ENCODE measurements at regions not wholly inside any gene's neighbourhood (a gene's known extent, or its start where the extent isn't known, plus 50 kb on each side); places are given as distances from the start of the nearest gene placed in this dataset.
"Not testable (repeated sequence)": the region's sequence is repeated elsewhere in the genome, so short reads cannot be mapped to it uniquely, and the experiment has no call there.

- Histone ChIP-seq H3K9me3 (ENCODE audit: control insufficient read depth, insufficient read depth, low read depth, low read length) (no peaks in the 10 kb centered on the region), H3K4me1 (ENCODE audit: control insufficient read depth, insufficient read depth, low read length) (no peaks in the 10 kb centered on the region), H3K4me3 (ENCODE audit: low read depth, low read length) (no peak overlapping the region), H3K36me3 (ENCODE audit: control insufficient read depth in 2 of 2, insufficient read depth in 1 of 2, low read length in 2 of 2) (no peaks in the 10 kb centered on the region), H3K27ac (ENCODE audit: extremely low read depth, low read depth, low read length) (no peak overlapping the region)
- CTCF ChIA-PET: interaction anchor here (0.6 kb wide), 1 partner anchor 1165 kb away, joined by 4 read pairs; no protein-coding TSS in a partner anchor
- TF ChIP-seq ZFP3 (tag by site-specific recombination; IDR thresholded peaks at IDR 0.05; ENCODE audit: low read depth) (no peak), ZNF146 (tag by site-specific recombination; IDR thresholded peaks at IDR 0.05) (no peak), GLI2 (tag by site-specific recombination; IDR thresholded peaks at IDR 0.05; ENCODE audit: borderline replicate concordance, low read depth) (no peak), ZNF76 (tag by site-specific recombination; IDR thresholded peaks at IDR 0.05; ENCODE audit: borderline replicate concordance, low read depth) (no peak)
- POLR2A ChIA-PET: no interaction called here
Observed at GRCh38 chrX:101785142-101785541, 125.5 kb upstream of the ARMCX2 start.

- H3K4me1 ChIP-seq (ENCODE audit: control insufficient read depth, insufficient read depth, low read length); H3K27ac ChIP-seq (ENCODE audit: extremely low read depth, low read depth, low read length); H3K4me3 ChIP-seq (ENCODE audit: low read depth, low read length); POLR2A ChIA-PET; H3K9me3 ChIP-seq (ENCODE audit: control insufficient read depth, insufficient read depth, low read depth, low read length); H3K36me3 ChIP-seq (ENCODE audit: control insufficient read depth in 2 of 2, insufficient read depth in 1 of 2, low read length in 2 of 2): not testable (repeated sequence)
- CTCF ChIA-PET: interaction anchor here (1.2 kb wide), 1 partner anchor 14 kb away, joined by 4 read pairs; no protein-coding TSS in a partner anchor
Observed at GRCh38 chrX:101780421-101780820, 120.8 kb upstream of the ARMCX2 start.

GRCh38 chrX:101774340-101774739 is 114.7 kb upstream of the ARMCX2 start:
- POLR2A ChIA-PET: no interaction called here
- Histone ChIP-seq H3K9me3 (ENCODE audit: control insufficient read depth, insufficient read depth, low read depth, low read length) (0 out of 2 replicates have a peak, but pooled peaks cover 4% of the 10 kb centered on the region), H3K4me3 (ENCODE audit: low read depth, low read length) (no peak overlapping the region), H3K36me3 (ENCODE audit: control insufficient read depth in 2 of 2, insufficient read depth in 1 of 2, low read length in 2 of 2) (no peaks in the 10 kb centered on the region), H3K4me1 (ENCODE audit: control insufficient read depth, insufficient read depth, low read length) (no peaks in the 10 kb centered on the region), H3K27ac (ENCODE audit: extremely low read depth, low read depth, low read length) (no peak overlapping the region)
- CTCF ChIA-PET: no interaction called here
- TF ChIP-seq ZNF747 (tag by site-specific recombination; IDR thresholded peaks at IDR 0.05) (no peak), ZNF184 (tag by site-specific recombination; IDR thresholded peaks at IDR 0.05) (no peak), ZNF670 (tag by site-specific recombination; IDR thresholded peaks at IDR 0.05; ENCODE audit: low read depth) (no peak), ZNF366 (tag by site-specific recombination; conservative IDR thresholded peaks at IDR 0.05) (no peak), ZNF639 (tag by site-specific recombination; IDR thresholded peaks at IDR 0.05) (no peak), HOXD13 (CRISPR knock-in tag; IDR thresholded peaks at IDR 0.05; ENCODE audit: borderline replicate concordance) (no peak), ZNF37A (tag by site-specific recombination; IDR thresholded peaks at IDR 0.05) (no peak), PRDM6 (tag by site-specific recombination; IDR thresholded peaks at IDR 0.05) (no peak), GLIS1 (tag by site-specific recombination; IDR thresholded peaks at IDR 0.05) (no peak), ZNF626 (tag by site-specific recombination; IDR thresholded peaks at IDR 0.05) (no peak), ZNF23 (tag by site-specific recombination; IDR thresholded peaks at IDR 0.05; ENCODE audit: borderline replicate concordance) (no peak), SCRT2 (tag by site-specific recombination; IDR thresholded peaks at IDR 0.05) (no peak), ZNF660 (tag by site-specific recombination; IDR thresholded peaks at IDR 0.05) (no peak), KLF1 (tag by site-specific recombination; IDR thresholded peaks at IDR 0.05) (no peak), ATF2 (tag by site-specific recombination; IDR thresholded peaks at IDR 0.05; ENCODE audit: low read depth) (no peak)
